Sciatic nerve (tissue), 2 donors: ENCODE measurements at regions not wholly inside any gene's neighbourhood (a gene's known extent, or its start where the extent isn't known, plus 50 kb on each side); places are given as distances from the start of the nearest gene placed in this dataset.
"Not testable (repeated sequence)": the region's sequence is repeated elsewhere in the genome, so short reads cannot be mapped to it uniquely, and the experiment has no call there.

ENCODE experiments used
- ATAC-seq: fragments of 200-7000 bp; cut with Tn5 transposase; one replicate; pipeline ENCODE4 v1.9.1; 2020; ENCODE audit warnings: mild to moderate bottlenecking, moderate library complexity
- DNase-seq: peaks from one replicate; pipeline ENCODE4 v3.0.0-alpha.2; 2020; ENCODE audit warnings: low spot score
- intact Hi-C: fragments of 100-400 bp; cut with DNase I; formaldehyde crosslinking; loops from one replicate; pipeline ENCODE4 v1.14.2; 2022
- donor health status: DM: no; HTN: no; CAD: no.
- donor health status: DM: no; HTN: no; CAD: no.

- DNase-seq (no peak), ATAC-seq (no peak)
- intact Hi-C loops = no loop called here
Observed at GRCh38 chr3:191987831-191988350, 526.9 kb downstream of the PYDC2 start.

GRCh38 chr3:191993952-191994351, 533.0 kb downstream of the PYDC2 start:
- intact Hi-C loops, ATAC-seq, DNase-seq: not testable (repeated sequence)

GRCh38 chr3:191997093-191997492, 536.1 kb downstream of the PYDC2 start:
- ATAC-seq = no peak
- no peak for DNase-seq
- intact Hi-C loops = no loop called here

GRCh38 chr3:191997579-191998268, 536.8 kb downstream of the PYDC2 start:
- ATAC-seq (no peak), DNase-seq (no peak)
- intact Hi-C loops = no loop called here

GRCh38 chr3:192001218-192001617, 540.3 kb downstream of the PYDC2 start:
- intact Hi-C loops = no loop called here
- DNase-seq (no peak), ATAC-seq (no peak)

GRCh38 chr3:192005989-192006388, 545.0 kb downstream of the PYDC2 start:
- no peak for ATAC-seq
- DNase-seq = no peak
- intact Hi-C loops = no loop called here

- no peak for DNase-seq
- intact Hi-C loops = no loop called here
- ATAC-seq = no peak
Observed at GRCh38 chr3:192009903-192010302, 548.9 kb downstream of the PYDC2 start.

- no peak for ATAC-seq
- intact Hi-C loops = no loop called here
- DNase-seq = no peak
Observed at GRCh38 chr3:192010490-192010889, 549.5 kb downstream of the PYDC2 start.

- intact Hi-C loops = no loop called here
- no peak for DNase-seq
- no peak for ATAC-seq
Observed at GRCh38 chr3:192011137-192011536, 550.2 kb downstream of the PYDC2 start.

GRCh38 chr3:192013110-192013509, 552.1 kb downstream of the PYDC2 start:
- ATAC-seq = no peak
- DNase-seq = no peak
- intact Hi-C loops = no loop called here

GRCh38 chr3:192022412-192022811, 561.4 kb downstream of the PYDC2 start:
- intact Hi-C loops = no loop called here
- ATAC-seq = no peak
- no peak for DNase-seq

- intact Hi-C loops = no loop called here
- DNase-seq (no peak), ATAC-seq (no peak)
Observed at GRCh38 chr3:192024751-192025150, 563.8 kb downstream of the PYDC2 start.

GRCh38 chr3:192026661-192027060, 565.7 kb downstream of the PYDC2 start:
- intact Hi-C loops = no loop called here
- no peak for DNase-seq
- no peak for ATAC-seq

GRCh38 chr3:192031941-192032340, 571.0 kb downstream of the PYDC2 start:
- intact Hi-C loops = no loop called here
- DNase-seq (no peak), ATAC-seq (no peak)

- no peak for ATAC-seq
- no peak for DNase-seq
- intact Hi-C loops = no loop called here
Observed at GRCh38 chr3:192033246-192033645, 572.3 kb downstream of the PYDC2 start.

GRCh38 chr3:192038726-192039125, 577.8 kb downstream of the PYDC2 start:
- DNase-seq = no peak
- intact Hi-C loops = no loop called here
- ATAC-seq = no peak

GRCh38 chr3:192039593-192039992, 578.6 kb downstream of the PYDC2 start:
- intact Hi-C loops = no loop called here
- DNase-seq (no peak), ATAC-seq (no peak)

- ATAC-seq (no peak), DNase-seq (no peak)
- intact Hi-C loops = no loop called here
Observed at GRCh38 chr3:192040282-192041043, 579.5 kb downstream of the PYDC2 start.

- intact Hi-C loops = no loop called here
- DNase-seq (no peak), ATAC-seq (no peak)
Observed at GRCh38 chr3:192042116-192042515, 581.2 kb downstream of the PYDC2 start.

GRCh38 chr3:192054881-192055280, 593.9 kb downstream of the PYDC2 start:
- intact Hi-C loops = no loop called here
- DNase-seq (no peak), ATAC-seq (no peak)
